ENCODE measurements at regions not wholly inside any gene's neighbourhood (a gene's known extent, or its start where the extent isn't known, plus 50 kb on each side); places are given as distances from the start of the nearest gene placed in this dataset.

DNA sequence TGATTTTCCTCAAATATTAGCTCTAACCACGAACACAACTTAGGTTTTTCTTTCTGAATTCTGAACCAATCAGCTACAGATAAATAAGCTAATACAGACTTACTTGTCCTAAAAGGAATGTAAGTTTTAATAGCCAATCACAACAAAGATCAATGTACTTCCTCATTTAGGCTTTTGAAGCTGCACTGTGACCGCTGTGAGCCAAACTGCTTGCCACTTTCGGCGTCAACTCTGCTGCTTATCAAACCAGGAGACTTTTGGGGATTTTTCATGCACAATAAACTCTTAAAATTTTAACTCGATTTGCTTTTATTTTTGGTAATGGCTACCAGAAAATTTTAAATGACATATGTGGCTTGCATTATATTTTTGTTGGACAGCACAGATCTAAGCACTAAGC is 92.5 kb downstream of the TMPRSS5 start:
- Histone ChIP-seq H4K8ac (ENCODE audit: low read depth, low read length) (no peak overlapping the region), H3K4me1 (ENCODE audit: control insufficient read depth in 2 of 2, insufficient read depth in 1 of 2, low read depth in 1 of 2, low read length in 2 of 2) (peaks cover 0 to 2% of the 10 kb centered on the region in 2 donors), H3K23ac (ENCODE audit: low read depth, low read length, poor library complexity) (no peak overlapping the region), H3K4ac (ENCODE audit: low read length) (no peak overlapping the region), H4K91ac (ENCODE audit: low read depth, low read length, poor library complexity) (no peak overlapping the region), H3K27me3 (ENCODE audit: control insufficient read depth in 3 of 3, insufficient read depth in 3 of 3, low read depth in 1 of 3, low read length in 3 of 3) (peaks cover 0 to 2% (median 0%) of the 10 kb centered on the region in 3 experiments), H3K79me1 (ENCODE audit: low read depth, low read length) (no peaks in the 10 kb centered on the region), H3K9me3 (replicated peaks in 1 of 2; ENCODE audit: control insufficient read depth in 2 of 2, insufficient read depth in 1 of 2, low read depth in 1 of 2, low read length in 2 of 2) (no peaks in the 10 kb centered on the region), H2BK5ac (ENCODE audit: low read length) (no peak overlapping the region), H2BK15ac (ENCODE audit: low read length) (no peak overlapping the region), H3K18ac (ENCODE audit: low read length) (no peak overlapping the region), H3K27ac (replicated peaks; ENCODE audit: low read length) (no peak overlapping the region), H3K14ac (ENCODE audit: low read length) (no peak overlapping the region), H2AK5ac (ENCODE audit: low read depth, low read length) (no peak overlapping the region), H3K4me3 (ENCODE audit: low read length in 2 of 2) (no peak overlapping the region), H2AFZ (ENCODE audit: low read length) (no peak overlapping the region), H2BK120ac (ENCODE audit: low read depth, low read length) (no peak overlapping the region), H3K4me2 (ENCODE audit: insufficient read depth, low read length, poor library complexity, severe bottlenecking) (no peak overlapping the region), H3K9ac (ENCODE audit: low read depth, low read length, poor library complexity) (no peak overlapping the region), H2BK12ac (ENCODE audit: low read length) (no peak overlapping the region), H3K36me3 (replicated peaks in 1 of 2; ENCODE audit: control insufficient read depth in 2 of 2, insufficient read depth in 2 of 2, low read length in 2 of 2) (no peaks in the 10 kb centered on the region)
- no CpG with 5 or more reads among the region's 5 CpGs for WGBS, 2 donors (ENCODE audit: extremely low coverage in 2 of 2, insufficient read length in 2 of 2, insufficient replicate concordance in 1 of 2)
- DNase-seq (ENCODE audit: low spot score): no peak

DNA sequence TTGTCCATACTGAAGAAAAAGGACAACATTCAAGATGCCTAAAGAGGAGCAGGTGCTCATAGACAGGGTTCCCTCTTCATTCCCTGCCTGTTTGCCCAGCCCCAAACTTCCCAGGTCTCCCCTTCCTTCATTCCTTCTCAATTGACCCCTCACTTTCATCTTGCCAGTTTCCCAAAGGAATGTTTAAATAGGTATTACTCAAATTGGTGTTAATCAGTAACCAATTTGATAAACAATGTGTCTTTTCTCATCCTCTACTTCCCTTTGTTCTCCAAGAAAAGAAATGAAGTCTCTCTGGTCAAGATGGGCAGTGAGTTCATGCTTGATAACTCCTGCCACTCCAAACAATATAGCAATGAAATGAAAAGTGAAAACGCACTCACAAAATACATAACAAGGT is 101.9 kb downstream of the TMPRSS5 start:
- Histone ChIP-seq H3K36me3 (replicated peaks in 1 of 2; ENCODE audit: control insufficient read depth in 2 of 2, insufficient read depth in 2 of 2, low read length in 2 of 2) (no peaks in the 10 kb centered on the region), H2BK120ac (ENCODE audit: low read depth, low read length) (no peak overlapping the region)

DNA sequence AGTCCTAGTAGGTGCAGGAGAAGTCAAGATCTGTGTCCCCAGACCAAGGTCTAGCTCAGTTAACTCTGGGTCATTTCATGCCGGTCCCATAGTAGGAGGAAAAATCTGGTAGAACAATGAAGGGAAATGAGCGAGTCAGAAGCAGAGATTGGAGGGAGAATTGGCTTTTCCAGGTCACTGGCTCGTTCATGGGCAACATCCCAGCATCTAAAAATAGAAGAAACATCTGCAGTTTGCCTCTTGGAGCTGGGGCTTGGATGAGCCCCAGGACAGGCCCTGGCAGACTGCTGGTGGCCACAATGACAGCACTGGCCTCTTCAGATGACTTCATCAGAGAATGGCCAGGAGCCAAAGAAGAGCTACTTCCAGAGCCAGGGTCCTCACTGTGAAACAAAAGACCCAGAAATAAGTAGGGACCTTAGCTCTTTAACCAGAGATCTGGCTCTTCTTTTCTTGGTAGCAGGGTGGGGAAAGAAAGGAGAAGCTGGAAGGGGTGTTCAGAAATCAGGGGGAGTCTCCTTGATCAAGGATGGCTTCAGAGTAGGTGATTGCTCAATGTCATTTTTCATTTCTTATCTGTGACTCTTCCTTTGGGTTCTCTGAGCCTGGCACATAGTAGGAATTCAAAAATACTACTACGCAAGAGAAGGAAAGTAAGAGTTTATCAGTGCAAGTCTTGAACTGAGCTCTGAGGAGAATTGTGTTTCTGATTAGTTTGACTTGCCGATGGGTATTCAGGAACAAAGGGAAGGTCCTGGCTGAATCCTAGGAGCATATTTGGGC is 102.6 kb downstream of the TMPRSS5 start:
- Histone ChIP-seq H3K4me3 (ENCODE audit: low read length in 2 of 2) (no peak overlapping the region), H3K4me1 (ENCODE audit: control insufficient read depth in 2 of 2, insufficient read depth in 1 of 2, low read depth in 1 of 2, low read length in 2 of 2) (peaks cover 0 to 9% of the 10 kb centered on the region in 2 donors), H3K4me2 (ENCODE audit: insufficient read depth, low read length, poor library complexity, severe bottlenecking) (no peak overlapping the region), H2AK5ac (ENCODE audit: low read depth, low read length) (no peak overlapping the region), H3K27ac (replicated peaks; ENCODE audit: low read length) (no peak overlapping the region), H3K79me1 (ENCODE audit: low read depth, low read length) (no peaks in the 10 kb centered on the region), H2BK12ac (ENCODE audit: low read length) (no peak overlapping the region), H3K9me3 (replicated peaks in 1 of 2; ENCODE audit: control insufficient read depth in 2 of 2, insufficient read depth in 1 of 2, low read depth in 1 of 2, low read length in 2 of 2) (peaks cover 0 to 1% of the 10 kb centered on the region in 2 donors), H3K23ac (ENCODE audit: low read depth, low read length, poor library complexity) (no peak overlapping the region), H3K36me3 (replicated peaks in 1 of 2; ENCODE audit: control insufficient read depth in 2 of 2, insufficient read depth in 2 of 2, low read length in 2 of 2) (no peaks in the 10 kb centered on the region), H3K9ac (ENCODE audit: low read depth, low read length, poor library complexity) (no peak overlapping the region), H4K8ac (ENCODE audit: low read depth, low read length) (no peak overlapping the region), H2BK15ac (ENCODE audit: low read length) (no peak overlapping the region), H4K91ac (ENCODE audit: low read depth, low read length, poor library complexity) (no peak overlapping the region), H3K27me3 (ENCODE audit: control insufficient read depth in 3 of 3, insufficient read depth in 3 of 3, low read depth in 1 of 3, low read length in 3 of 3) (no peaks in the 10 kb centered on the region), H2BK120ac (ENCODE audit: low read depth, low read length) (no peak overlapping the region), H3K18ac (ENCODE audit: low read length) (no peak overlapping the region), H2BK5ac (ENCODE audit: low read length) (no peak overlapping the region), H2AFZ (ENCODE audit: low read length) (no peak overlapping the region), H3K14ac (ENCODE audit: low read length) (no peak overlapping the region), H3K4ac (ENCODE audit: low read length) (no peak overlapping the region)
- DNase-seq (ENCODE audit: low spot score): no peak
- no CpG with 5 or more reads among the region's 5 CpGs for WGBS, 2 donors (ENCODE audit: extremely low coverage in 2 of 2, insufficient read length in 2 of 2, insufficient replicate concordance in 1 of 2)

More for the DNA sequence above, 101.9 kb downstream of the TMPRSS5 start:
- H2AFZ ChIP-seq (ENCODE audit: low read length): no peak overlapping the region
- no peak overlapping the region for H3K9ac ChIP-seq (ENCODE audit: low read depth, low read length, poor library complexity)
- H3K18ac ChIP-seq (ENCODE audit: low read length): no peak overlapping the region
- no CpG with 5 or more reads among the region's 1 CpG for WGBS, 2 donors (ENCODE audit: extremely low coverage in 2 of 2, insufficient read length in 2 of 2, insufficient replicate concordance in 1 of 2)
- no peaks in the 10 kb centered on the region for H3K79me1 ChIP-seq (ENCODE audit: low read depth, low read length)
- no peak overlapping the region for H4K8ac ChIP-seq (ENCODE audit: low read depth, low read length)
- H3K4me2 ChIP-seq (ENCODE audit: insufficient read depth, low read length, poor library complexity, severe bottlenecking): no peak overlapping the region
- H3K27ac ChIP-seq (replicated peaks; ENCODE audit: low read length): no peak overlapping the region
- H3K14ac ChIP-seq (ENCODE audit: low read length): no peak overlapping the region
- H3K27me3 ChIP-seq (ENCODE audit: control insufficient read depth in 3 of 3, insufficient read depth in 3 of 3, low read depth in 1 of 3, low read length in 3 of 3): no peaks in the 10 kb centered on the region
- no peak for DNase-seq (ENCODE audit: low spot score)
- no peak overlapping the region for H3K4ac ChIP-seq (ENCODE audit: low read length)
- no peak overlapping the region for H2BK15ac ChIP-seq (ENCODE audit: low read length)
- H3K9me3 ChIP-seq (replicated peaks in 1 of 2; ENCODE audit: control insufficient read depth in 2 of 2, insufficient read depth in 1 of 2, low read depth in 1 of 2, low read length in 2 of 2): peaks cover 0 to 1% of the 10 kb centered on the region in 2 donors
- H3K23ac ChIP-seq (ENCODE audit: low read depth, low read length, poor library complexity): no peak overlapping the region
- H2AK5ac ChIP-seq (ENCODE audit: low read depth, low read length): no peak overlapping the region
- H3K4me1 ChIP-seq (ENCODE audit: control insufficient read depth in 2 of 2, insufficient read depth in 1 of 2, low read depth in 1 of 2, low read length in 2 of 2): peaks cover 0 to 7% of the 10 kb centered on the region in 2 donors
- no peak overlapping the region for H3K4me3 ChIP-seq (ENCODE audit: low read length in 2 of 2)
- H2BK5ac ChIP-seq (ENCODE audit: low read length): no peak overlapping the region
- no peak overlapping the region for H2BK12ac ChIP-seq (ENCODE audit: low read length)
- H4K91ac ChIP-seq (ENCODE audit: low read depth, low read length, poor library complexity): no peak overlapping the region

DNA sequence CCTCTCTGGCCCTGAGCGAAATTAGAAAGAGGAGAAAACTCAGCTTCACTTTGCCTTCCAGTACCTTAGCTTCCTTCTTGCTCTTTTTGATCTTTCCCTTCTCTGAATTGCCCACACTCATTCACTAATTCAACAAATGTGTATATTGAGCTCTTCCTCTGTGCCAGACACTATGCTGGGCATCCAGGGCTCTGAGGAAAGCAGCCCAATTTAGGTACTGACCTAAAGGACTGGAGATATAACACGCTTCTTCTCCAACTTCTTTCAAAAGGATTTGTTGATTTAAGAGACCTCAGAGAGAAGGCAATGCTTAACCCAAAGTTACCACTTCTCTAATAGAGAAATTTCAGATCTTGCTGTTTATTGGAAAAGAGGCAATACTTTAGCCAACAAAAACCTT is 103.6 kb downstream of the TMPRSS5 start:
- no CpG with 5 or more reads among the region's 2 CpGs for WGBS, 2 donors (ENCODE audit: extremely low coverage in 2 of 2, insufficient read length in 2 of 2, insufficient replicate concordance in 1 of 2)
- Histone ChIP-seq H3K4me2 (ENCODE audit: insufficient read depth, low read length, poor library complexity, severe bottlenecking) (no peak overlapping the region), H3K27ac (replicated peaks; ENCODE audit: low read length) (peak overlapping the region; percentile 66), H2AK5ac (ENCODE audit: low read depth, low read length) (no peak overlapping the region), H2BK15ac (ENCODE audit: low read length) (no peak overlapping the region), H3K36me3 (replicated peaks in 1 of 2; ENCODE audit: control insufficient read depth in 2 of 2, insufficient read depth in 2 of 2, low read length in 2 of 2) (no peaks in the 10 kb centered on the region), H2BK5ac (ENCODE audit: low read length) (no peak overlapping the region), H4K8ac (ENCODE audit: low read depth, low read length) (no peak overlapping the region), H2BK12ac (ENCODE audit: low read length) (no peak overlapping the region), H3K9ac (ENCODE audit: low read depth, low read length, poor library complexity) (no peak overlapping the region), H4K91ac (ENCODE audit: low read depth, low read length, poor library complexity) (no peak overlapping the region), H3K4me3 (ENCODE audit: low read length in 2 of 2) (no peak overlapping the region), H3K23ac (ENCODE audit: low read depth, low read length, poor library complexity) (no peak overlapping the region), H2BK120ac (ENCODE audit: low read depth, low read length) (no peak overlapping the region), H3K14ac (ENCODE audit: low read length) (no peak overlapping the region), H3K4me1 (ENCODE audit: control insufficient read depth in 2 of 2, insufficient read depth in 1 of 2, low read depth in 1 of 2, low read length in 2 of 2) (peaks cover 0 to 9% of the 10 kb centered on the region in 2 donors), H3K4ac (ENCODE audit: low read length) (no peak overlapping the region), H3K9me3 (replicated peaks in 1 of 2; ENCODE audit: control insufficient read depth in 2 of 2, insufficient read depth in 1 of 2, low read depth in 1 of 2, low read length in 2 of 2) (peaks cover 0 to 1% of the 10 kb centered on the region in 2 donors), H3K27me3 (ENCODE audit: control insufficient read depth in 3 of 3, insufficient read depth in 3 of 3, low read depth in 1 of 3, low read length in 3 of 3) (no peaks in the 10 kb centered on the region), H3K79me1 (ENCODE audit: low read depth, low read length) (no peaks in the 10 kb centered on the region), H2AFZ (ENCODE audit: low read length) (no peak overlapping the region), H3K18ac (ENCODE audit: low read length) (no peak overlapping the region)
- no peak for DNase-seq (ENCODE audit: low spot score)
